Osteoblast (primary cell): ENCODE measurements at regions not wholly inside any gene's neighbourhood (a gene's known extent, or its start where the extent isn't known, plus 50 kb on each side); places are given as distances from the start of the nearest gene placed in this dataset.

Experiments
- DNase-seq: peaks from one replicate; pipeline ENCODE4 v3.0.0; 2011; ENCODE audit warnings: low spot score, mixed read lengths; ENCODE audit not compliant: insufficient read length; ENCODE audit errors: missing footprints
- H2AFZ ChIP-seq: 2 replicates; pipeline ENCODE4 v1.6.0; 2011; ENCODE audit warnings: mild to moderate bottlenecking, low read length
- H3K27ac ChIP-seq: 2 replicates; pipeline ENCODE4 v1.5.1; 2011; ENCODE audit warnings: mild to moderate bottlenecking, low read depth, low read length, moderate library complexity
- H3K27me3 ChIP-seq: 2 replicates; pipeline ENCODE4 v1.6.0; 2012; ENCODE audit warnings: mild to moderate bottlenecking, control low read depth, inconsistent platforms, low read length, moderate library complexity; ENCODE audit not compliant: insufficient read depth
- H3K36me3 ChIP-seq: 2 replicates; pipeline ENCODE4 v1.5.1; 2011; ENCODE audit warnings: mild to moderate bottlenecking, low read length, control low read depth, moderate library complexity; ENCODE audit not compliant: insufficient read depth
- H3K4me1 ChIP-seq: 2 replicates; pipeline ENCODE4 v1.5.1; 2011; ENCODE audit warnings: mild to moderate bottlenecking, low read length, control low read depth, moderate library complexity; ENCODE audit not compliant: insufficient read depth
- H3K4me2 ChIP-seq: 2 replicates; pipeline ENCODE4 v1.6.0; 2011; ENCODE audit warnings: mild to moderate bottlenecking, low read length; ENCODE audit not compliant: insufficient read depth
- H3K4me3 ChIP-seq: fragments of 200-600 bp; sonication (generic); 3 replicates; pipeline ENCODE4 v1.5.1; 2012; ENCODE audit warnings: mild to moderate bottlenecking, low read length, inconsistent platforms; ENCODE audit not compliant: insufficient read depth
- H3K79me2 ChIP-seq: 2 replicates; pipeline ENCODE4 v1.6.0; 2012; ENCODE audit warnings: mild to moderate bottlenecking, low read length, control low read depth, inconsistent platforms; ENCODE audit not compliant: insufficient read depth
- H3K9me3 ChIP-seq: 2 replicates; pipeline ENCODE4 v1.5.1; 2011; ENCODE audit warnings: low read depth, low read length, control low read depth
- H4K20me1 ChIP-seq: 2 replicates; pipeline ENCODE4 v1.6.0; 2012; ENCODE audit warnings: mild to moderate bottlenecking, low read length, control low read depth; ENCODE audit not compliant: insufficient read depth
- TF ChIP-seq, protein P1 (sequence below): IDR thresholded peaks from 2 replicates; pipeline ENCODE4 v1.5.1; 2011; ENCODE audit warnings: mild to moderate bottlenecking, low read depth, low read length, moderate library complexity; ENCODE audit errors: extremely low read depth

DNA sequence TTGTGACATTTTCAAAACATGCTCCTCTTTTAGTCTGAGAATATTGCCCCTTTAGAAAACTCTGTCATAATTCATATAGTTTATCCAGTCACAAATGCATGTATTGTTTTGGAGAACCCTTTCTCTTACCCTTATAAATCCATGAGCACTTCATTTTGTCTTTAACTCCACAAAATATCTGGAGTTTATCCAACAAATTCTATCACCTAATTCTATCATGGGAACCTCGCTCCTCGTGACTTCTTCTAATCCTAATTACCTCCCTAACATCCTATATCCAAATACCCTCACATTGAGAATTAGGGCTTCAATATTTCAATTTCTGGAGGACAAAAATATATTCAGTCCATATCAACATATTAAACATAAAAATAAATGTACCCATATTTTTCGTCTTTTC, 1565.9 kb downstream of the ARAP2 start:
- no peak for DNase-seq
- no peak overlapping the region for H3K4me2 ChIP-seq
- H3K4me1 ChIP-seq: no peaks in the 10 kb centered on the region
- no peak overlapping the region for H2AFZ ChIP-seq
- no peaks in the 10 kb centered on the region for H4K20me1 ChIP-seq
- H3K9me3 ChIP-seq: peaks cover under 1% of the 10 kb centered on the region
- H3K27ac ChIP-seq: no peak overlapping the region
- no peak overlapping the region for H3K4me3 ChIP-seq
- TF ChIP-seq, protein P1, sequence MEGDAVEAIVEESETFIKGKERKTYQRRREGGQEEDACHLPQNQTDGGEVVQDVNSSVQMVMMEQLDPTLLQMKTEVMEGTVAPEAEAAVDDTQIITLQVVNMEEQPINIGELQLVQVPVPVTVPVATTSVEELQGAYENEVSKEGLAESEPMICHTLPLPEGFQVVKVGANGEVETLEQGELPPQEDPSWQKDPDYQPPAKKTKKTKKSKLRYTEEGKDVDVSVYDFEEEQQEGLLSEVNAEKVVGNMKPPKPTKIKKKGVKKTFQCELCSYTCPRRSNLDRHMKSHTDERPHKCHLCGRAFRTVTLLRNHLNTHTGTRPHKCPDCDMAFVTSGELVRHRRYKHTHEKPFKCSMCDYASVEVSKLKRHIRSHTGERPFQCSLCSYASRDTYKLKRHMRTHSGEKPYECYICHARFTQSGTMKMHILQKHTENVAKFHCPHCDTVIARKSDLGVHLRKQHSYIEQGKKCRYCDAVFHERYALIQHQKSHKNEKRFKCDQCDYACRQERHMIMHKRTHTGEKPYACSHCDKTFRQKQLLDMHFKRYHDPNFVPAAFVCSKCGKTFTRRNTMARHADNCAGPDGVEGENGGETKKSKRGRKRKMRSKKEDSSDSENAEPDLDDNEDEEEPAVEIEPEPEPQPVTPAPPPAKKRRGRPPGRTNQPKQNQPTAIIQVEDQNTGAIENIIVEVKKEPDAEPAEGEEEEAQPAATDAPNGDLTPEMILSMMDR: no peak
- H3K36me3 ChIP-seq: no peaks in the 10 kb centered on the region
- no peaks in the 10 kb centered on the region for H3K27me3 ChIP-seq
- H3K79me2 ChIP-seq: no peaks in the 10 kb centered on the region

DNA sequence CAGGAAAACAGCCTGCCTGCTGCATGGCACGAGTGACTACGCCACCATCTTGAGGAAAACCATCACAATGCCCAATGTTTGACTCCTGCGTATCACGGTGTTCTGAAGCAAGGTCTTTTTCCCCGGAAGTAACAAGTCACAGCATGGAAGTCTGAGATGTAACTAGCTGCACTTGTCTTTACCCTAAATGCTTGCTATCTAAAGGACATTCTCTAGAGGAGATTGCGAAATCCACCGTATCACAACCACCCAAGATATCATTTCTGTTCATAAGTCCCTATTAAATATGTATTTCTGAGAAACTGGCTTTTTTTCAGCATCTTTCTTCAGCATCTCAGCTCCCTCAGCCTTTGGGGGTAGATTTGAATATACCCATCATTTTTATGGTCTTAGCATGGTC, 1565.1 kb downstream of the ARAP2 start:
- Histone ChIP-seq H3K36me3 (no peaks in the 10 kb centered on the region), H3K9me3 (peaks cover 2% of the 10 kb centered on the region), H3K27ac (no peak overlapping the region), H3K27me3 (no peaks in the 10 kb centered on the region), H3K4me2 (no peak overlapping the region), H3K4me3 (no peak overlapping the region), H4K20me1 (no peaks in the 10 kb centered on the region), H3K4me1 (no peaks in the 10 kb centered on the region), H3K79me2 (no peaks in the 10 kb centered on the region), H2AFZ (no peak overlapping the region)
- DNase-seq: no peak
- TF ChIP-seq, protein P1: no peak

DNA sequence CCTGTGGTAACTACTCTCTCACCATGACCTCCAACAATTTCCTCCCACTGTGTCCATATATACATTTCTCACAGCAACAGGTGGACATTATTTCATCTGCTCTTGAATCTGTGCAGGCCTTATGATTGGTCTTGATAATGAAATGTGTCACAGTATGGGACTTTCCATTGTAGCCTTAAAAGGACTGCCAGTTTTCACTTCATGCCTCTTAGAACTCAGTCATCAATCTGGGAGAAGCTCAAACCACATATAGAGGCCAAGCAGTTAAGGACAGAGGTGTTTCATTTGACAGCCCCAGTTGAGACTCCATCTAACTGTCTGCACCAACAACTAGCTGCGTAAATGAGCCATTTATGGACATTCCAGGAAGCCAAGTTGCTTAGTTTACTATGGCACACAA, 1534.8 kb downstream of the ARAP2 start:
- H3K27ac ChIP-seq: no peak overlapping the region

DNA sequence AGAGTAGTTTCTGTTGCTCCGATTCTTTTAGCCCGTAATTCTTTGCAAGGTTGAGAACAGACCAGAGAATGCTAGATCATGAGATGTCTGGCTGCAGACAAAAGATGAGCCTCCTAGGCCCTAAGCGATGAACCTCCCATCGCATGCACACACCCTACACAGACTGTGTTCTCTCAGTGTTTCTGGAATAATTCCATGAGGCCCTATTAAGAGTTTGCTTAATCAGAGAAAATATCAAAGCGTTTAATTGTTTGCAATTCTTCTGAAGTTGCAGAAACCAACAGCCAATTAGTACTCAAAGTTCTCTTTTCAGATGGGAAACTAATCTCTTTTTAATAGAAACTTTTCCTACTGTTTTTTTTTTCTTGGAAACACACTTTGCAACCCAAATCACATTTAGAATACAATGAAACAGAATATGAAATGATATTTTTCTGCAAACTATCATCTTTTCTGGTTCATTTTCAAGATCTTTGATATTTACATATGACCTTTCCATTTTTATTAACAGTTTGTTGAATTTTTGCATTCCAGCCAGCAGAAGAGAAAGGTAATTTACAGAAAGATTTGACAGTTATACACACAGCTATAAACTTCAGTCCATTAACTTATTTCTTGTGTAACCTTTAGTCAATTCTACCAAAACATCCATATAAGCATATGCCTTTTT, 1525.6 kb downstream of the ARAP2 start:
- H3K4me1 ChIP-seq: no peaks in the 10 kb centered on the region
- H2AFZ ChIP-seq: no peak overlapping the region
- H4K20me1 ChIP-seq: no peaks in the 10 kb centered on the region
- H3K36me3 ChIP-seq: no peaks in the 10 kb centered on the region
- H3K27me3 ChIP-seq: no peaks in the 10 kb centered on the region
- TF ChIP-seq, protein P1: no peak
- no peak overlapping the region for H3K4me3 ChIP-seq
- no peaks in the 10 kb centered on the region for H3K9me3 ChIP-seq
- DNase-seq: no peak
- H3K4me2 ChIP-seq: no peak overlapping the region
- no peak overlapping the region for H3K27ac ChIP-seq
- no peaks in the 10 kb centered on the region for H3K79me2 ChIP-seq

More for the DNA sequence above, 1534.8 kb downstream of the ARAP2 start:
- H3K4me3 ChIP-seq: no peak overlapping the region
- H3K9me3 ChIP-seq: no peaks in the 10 kb centered on the region
- no peaks in the 10 kb centered on the region for H4K20me1 ChIP-seq
- TF ChIP-seq, protein P1: no peak
- H3K4me1 ChIP-seq: no peaks in the 10 kb centered on the region
- H3K79me2 ChIP-seq: no peaks in the 10 kb centered on the region
- no peak overlapping the region for H2AFZ ChIP-seq
- H3K4me2 ChIP-seq: no peak overlapping the region
- no peak for DNase-seq
- no peaks in the 10 kb centered on the region for H3K36me3 ChIP-seq
- H3K27me3 ChIP-seq: no peaks in the 10 kb centered on the region
